Stimulated activated CD4-positive, alpha-beta T cell treated with anti-CD3 and anti-CD28 coated beads, TNF-alpha, amount 100 ng/mL, for 1 hour (primary cell): ENCODE measurements at regions not wholly inside any gene's neighbourhood (a gene's known extent, or its start where the extent isn't known, plus 50 kb on each side); places are given as distances from the start of the nearest gene placed in this dataset.

Experiments used
- DNase-seq, 3 donors: peaks; one replicate each; pipeline ENCODE4 v3.0.0-alpha.2; 2020; ENCODE audit warnings: low read depth in 3 of 3, low spot score in 1 of 3

DNA sequence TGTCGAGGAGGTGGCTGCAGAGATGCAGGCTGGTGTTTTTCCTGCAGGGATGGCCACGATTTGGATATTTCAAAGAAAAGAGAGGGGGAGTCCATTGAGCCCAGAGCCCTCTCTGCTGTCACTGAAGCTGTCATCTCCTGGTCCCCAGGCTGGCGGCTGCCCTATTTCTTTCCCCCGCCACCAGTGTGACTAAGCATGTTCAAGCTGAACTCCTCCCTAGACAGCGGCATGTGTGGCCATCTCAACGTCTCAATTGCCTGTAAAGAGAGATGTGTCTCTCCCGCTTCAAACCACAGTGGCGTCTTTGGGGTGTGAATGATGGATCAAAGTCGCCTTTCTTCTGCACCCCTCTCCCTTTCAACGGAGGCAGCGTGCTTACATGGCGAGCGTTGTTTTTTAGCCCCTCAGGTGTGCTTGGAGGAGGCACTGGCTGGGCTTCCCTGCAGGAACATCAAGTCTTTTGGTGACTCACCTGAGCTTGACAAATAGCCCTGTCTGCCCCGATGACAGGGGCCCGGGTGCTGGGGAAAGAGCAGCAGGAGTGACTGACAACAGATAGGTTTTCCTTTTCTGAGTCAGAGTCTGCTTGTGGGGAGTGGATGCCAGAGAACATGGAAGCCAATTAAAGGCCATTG lies 346.4 kb upstream of the AJAP1 start:
- no peak for DNase-seq

DNA sequence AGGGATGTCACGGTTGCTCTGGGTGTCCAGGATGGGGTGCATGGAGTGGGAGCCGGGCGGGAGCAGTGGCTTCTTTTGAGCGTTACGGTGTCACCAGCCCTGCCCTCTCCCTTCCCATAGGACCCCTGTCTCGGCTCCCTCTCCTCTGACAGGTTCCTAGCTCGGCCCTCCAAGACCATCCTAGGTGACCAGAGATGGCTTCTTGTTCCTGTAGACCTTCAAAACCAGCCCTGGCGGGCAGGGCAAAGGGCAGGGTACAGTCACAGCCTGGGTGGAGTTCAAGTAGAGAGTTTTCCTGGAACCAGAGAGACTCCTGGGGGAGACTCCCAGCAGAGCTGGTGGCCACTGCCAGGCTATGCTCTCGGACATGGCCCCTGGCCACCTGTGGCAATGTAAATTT lies 345.6 kb upstream of the AJAP1 start:
- DNase-seq = no peak

DNA sequence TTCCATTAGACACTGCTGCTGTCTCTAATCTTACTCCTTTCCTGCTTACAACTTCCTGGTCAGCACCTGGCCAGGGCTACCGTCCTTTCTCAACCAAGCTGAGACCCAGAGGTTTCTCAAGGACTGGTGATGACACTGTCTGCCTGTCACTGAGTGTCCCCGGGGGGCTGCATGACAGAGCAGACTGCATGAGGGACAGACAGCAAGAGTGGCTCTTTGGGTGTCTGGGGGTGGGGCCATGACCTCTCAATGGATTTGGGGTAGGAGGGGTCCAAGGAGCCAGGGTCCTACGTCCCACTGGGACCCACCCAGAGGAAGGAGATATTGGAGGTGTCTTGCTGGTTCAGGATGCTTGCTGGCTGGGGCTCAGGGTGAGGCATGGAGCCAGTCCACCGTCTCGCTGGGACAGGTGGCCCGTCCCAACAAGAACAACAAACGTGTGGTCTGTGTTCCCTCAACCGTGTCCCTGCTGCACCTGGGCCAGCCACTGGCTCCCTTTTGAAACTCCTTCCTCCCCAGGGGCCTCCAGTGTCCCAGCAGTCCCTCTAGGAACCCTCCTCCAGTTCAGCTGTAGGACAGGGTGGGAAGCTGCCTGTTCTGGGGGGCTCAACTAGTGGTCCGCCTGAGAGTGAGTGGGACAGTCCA lies 344.6 kb upstream of the AJAP1 start:
- no peak for DNase-seq

DNA sequence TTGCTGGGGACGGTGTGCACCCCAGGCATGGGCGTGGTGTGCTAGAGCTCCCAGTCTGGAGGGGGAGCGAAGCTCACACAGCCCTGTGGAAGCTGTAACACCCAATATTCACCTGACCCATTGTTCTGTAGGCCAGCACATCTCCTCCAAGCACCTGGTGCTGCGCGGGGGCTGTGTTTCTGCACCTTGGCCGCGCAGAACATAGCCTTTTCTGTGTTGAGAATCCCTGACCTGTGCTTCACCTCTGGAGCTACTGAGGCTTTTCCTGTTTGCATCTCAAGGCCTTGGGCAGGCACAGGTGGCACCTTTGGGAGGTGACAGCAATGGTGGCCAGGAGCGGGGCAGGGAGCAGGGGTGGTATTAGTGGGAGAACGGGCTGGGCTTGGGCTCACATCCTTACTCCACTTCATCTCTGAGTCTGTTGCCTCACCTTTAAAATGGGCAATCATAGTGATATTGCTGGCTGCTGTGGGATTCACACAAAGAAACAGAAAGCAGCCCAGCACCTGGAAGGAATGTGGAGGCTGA lies 343.9 kb upstream of the AJAP1 start:
- DNase-seq = no peak

DNA sequence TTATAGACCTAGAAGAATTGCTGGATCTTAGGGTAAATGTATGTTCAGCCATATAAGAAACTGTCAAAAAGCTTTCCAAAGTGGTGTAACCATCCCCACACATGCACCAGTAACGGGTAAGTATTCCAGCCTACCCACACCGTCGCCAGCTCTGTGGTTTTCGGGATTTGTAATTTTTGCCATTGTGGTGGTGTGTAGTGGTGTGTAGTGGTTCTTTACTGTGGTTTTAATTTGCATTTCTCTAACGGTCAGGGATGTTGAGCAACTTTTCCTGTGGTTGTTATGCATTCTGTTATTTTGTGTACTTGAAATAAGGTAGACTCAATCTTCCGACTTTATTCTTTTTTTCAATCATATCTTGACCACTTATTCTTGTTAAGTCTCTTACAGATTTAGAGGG lies 342.4 kb upstream of the AJAP1 start:
- DNase-seq = no peak

DNA sequence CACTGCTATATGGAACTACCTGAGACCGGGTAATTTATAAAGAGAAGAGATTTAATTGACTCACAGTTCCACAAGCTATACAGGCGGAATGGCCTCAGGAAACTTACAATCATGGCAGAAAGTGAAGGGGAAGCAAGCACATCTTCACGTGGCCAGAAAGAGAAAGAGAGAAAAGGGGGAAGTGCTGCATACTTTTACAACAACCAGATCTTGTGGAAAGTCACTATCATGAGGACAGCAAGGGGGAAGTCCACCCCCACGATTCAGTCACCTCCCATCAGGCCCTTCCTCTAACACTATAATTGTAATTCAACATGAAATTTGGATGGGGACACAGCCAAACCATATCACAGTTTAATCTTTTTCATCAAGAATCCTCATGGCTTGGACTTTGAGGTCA lies 339.2 kb upstream of the AJAP1 start:
- DNase-seq = no peak

DNA sequence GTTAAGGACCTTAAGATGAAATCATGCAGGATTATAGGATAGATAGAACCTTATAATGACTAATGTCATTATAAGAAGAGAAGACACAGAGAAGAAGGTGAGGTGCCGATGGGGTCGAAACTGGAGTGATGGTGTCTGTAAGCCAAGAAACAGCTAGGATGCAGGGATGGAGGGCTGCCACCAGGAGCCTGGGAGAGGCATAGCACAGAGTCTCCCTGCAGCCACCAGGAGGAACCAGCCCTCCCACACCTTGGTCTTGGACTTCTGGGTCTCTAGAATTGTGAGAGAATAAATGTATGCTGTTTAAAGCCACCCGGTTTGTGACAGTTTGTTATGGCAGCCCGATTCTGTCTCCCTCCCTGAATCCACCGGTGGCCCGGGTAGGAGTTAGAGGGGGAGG lies 337.2 kb upstream of the AJAP1 start:
- no peak for DNase-seq

DNA sequence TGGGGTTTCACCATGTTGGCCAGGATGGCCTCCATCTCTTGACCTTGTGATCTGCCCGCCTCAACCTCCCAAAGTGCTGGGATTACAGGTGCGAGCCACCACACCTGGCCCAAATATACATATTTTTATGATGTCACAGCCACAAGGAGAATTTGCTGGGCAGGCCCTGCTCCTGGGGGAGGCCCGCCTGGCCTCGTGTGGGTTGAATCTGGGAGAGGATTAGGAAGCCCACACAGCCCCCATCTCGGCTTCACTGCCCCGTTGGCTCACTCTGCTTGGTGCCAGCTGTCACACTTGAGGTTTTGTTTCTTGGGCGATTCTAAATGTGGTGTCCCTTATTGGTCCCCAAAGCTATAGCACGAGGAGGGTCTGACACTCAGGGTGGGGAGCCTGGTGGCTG lies 335.7 kb upstream of the AJAP1 start:
- no peak for DNase-seq

DNA sequence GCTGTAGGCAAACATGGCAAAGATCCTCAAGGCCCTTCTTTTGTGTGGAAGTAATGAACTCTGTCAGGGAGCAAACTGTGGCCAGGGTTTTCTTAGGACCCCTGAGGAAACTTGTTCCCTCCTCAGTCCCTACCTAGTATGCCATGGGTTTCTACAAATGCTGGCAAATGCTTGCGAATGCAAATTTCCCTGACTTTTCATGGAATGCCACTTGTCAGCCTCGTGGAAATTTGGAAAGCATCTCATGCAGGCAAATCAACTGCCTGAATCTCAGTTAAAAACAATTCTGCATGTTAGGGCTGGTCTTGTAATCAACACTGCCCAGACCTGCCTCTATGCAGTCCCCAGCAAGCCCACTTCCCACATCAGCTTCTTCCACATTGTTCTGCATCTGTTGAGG lies 334.9 kb upstream of the AJAP1 start:
- DNase-seq = no peak

DNA sequence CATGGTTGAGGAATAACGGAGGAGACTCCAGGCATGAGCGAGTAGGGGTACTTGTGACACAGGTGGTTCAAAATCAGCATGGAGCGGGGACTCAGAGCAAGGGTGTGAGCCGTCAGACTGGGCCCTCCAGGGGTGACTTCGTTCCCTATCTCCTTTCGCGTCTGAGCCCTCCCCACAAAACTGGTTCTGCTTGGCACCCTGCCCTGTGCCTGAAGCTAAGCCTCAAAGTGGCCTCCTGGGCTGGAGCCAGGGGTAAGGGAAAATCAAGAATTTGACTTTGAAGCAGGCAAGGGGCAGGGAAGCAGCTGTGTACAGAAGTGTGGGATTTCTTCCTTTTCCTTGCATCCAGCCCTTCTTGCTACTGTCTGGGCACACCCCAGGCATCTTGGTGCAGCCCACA lies 331.5 kb upstream of the AJAP1 start:
- DNase-seq = no peak

DNA sequence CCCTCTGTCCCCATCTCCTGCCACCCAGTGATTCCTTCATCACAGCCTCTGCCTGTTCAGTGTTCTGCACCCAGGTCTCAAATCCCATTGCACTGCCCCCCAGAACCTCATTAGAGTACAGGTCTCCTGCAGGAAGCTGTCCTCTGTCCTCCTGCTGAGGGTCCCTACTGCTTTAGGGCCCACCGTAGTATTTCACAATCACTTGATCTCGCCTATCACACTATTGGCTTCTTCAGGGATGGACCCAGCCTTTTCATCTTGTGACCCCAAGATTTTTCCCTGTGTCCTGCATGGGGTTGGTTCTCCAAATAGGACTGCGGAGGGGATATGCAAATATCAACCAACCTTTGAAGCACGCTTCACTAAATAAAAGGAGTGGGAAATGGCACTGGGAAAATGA lies 331.1 kb upstream of the AJAP1 start:
- no peak for DNase-seq

DNA sequence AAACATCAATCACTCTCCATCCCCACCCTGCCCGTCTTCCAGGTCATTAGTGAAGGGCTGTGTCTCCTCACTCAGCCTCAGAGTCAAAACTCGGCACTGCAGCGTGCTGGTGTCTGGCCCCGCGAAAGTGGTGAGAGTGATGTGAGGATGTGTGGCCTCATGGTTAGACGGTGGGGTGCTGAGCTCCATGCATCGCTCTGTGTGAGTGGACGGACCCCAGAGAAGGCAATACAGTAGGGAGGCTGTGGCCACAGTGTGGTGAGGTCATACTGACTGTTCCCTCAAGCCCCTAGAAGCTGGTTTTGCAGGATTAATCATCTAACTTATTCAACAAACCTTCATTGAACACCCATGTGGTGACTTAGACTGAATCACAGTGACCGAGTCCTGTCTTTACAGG lies 329.9 kb upstream of the AJAP1 start:
- no peak for DNase-seq

DNA sequence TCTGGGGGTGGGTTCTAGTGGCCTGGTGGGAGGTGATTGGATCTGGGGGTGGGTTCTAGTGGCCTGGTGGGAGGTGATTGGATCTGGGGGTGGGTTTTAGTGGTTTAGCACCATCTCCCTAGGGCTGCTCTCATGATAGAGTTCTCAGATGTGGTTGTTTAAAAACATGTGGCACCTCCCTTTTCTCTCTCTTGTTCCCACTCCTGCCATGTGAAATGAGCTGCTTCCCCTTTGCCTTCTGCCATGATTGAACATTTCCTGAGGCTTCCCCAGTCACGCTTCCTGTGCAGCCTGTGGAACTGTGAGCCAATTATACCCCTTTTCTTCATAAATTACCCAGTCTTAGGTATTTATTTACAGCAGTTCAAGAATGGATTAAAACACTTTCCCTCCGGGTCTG lies 327.3 kb upstream of the AJAP1 start:
- DNase-seq = no peak

DNA sequence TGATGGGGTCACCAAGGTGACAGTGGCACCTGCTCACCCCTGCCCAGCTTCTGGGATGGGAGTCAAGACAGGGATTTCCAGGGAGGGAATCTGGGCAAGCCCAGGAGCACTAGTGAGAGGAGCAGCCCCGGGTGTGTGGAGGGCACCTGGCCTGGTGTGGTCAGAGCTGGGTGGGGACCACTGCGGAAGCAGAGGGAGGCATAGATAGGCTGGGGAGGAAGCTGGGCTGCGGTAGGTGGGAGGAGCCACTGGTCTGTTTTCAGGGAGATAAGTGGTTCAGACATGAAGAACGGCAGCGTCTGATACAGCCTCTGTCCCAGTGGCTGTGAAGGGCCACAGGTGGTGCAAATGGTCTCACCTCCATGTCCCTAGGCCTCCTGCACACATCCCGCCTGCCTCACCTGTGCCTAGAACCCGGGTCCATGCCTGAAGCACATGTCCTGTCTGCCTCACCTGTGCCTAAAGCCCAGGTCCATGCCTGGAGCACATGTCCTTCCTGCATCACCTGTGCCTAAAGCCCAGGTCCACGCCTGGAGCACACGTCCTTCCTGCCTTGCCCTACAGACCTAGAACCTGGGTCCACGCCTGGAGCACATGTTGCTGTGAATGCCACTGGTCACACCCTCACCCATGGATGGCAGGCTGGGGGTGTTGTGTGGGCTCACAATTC lies 325.9 kb upstream of the AJAP1 start:
- DNase-seq = no peak

DNA sequence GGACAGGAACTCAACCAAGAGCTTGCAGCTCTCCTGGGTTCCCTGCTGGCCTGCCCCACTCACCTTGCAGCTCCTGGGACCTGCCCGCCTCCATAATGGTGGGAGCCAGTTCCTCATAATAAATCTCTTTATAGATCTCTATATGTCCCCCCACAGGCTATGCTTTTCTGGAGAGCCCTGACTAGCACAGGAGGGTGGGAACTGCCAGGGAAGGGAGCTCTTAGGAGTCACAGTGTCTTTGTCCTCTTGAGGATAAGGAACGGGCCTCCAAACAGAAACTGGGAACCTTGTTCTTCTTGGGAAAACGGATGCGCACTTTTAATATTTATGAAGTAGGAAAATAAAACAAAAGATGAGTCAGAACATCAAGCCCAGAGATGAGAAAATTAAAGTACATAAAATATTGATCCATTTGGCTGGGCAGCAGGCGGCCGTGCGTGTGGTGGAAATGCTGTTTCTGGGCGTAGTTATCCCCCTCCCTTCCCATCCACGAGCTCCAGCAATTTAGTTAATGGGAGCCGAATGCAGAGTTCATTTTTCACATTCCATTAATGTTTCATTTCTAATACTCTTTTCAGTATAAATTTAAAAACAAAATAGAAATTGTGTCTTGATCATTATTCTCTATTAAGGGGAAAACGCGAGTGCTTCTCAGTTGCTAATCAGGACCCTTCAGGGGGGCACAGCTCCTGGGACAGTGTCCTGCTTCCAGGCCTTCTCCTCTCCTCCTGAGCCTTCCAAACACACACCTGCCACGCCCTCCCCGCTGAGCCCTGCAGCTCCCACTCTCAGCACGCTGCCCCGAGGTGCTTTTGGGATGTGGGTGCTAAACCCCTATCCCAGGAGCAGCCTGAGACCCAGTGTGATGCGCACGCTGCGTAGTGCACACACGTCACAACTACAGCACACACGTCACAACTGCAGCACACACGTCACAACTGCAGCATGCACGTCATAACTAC lies 323.3 kb upstream of the AJAP1 start:
- DNase-seq = no peak

DNA sequence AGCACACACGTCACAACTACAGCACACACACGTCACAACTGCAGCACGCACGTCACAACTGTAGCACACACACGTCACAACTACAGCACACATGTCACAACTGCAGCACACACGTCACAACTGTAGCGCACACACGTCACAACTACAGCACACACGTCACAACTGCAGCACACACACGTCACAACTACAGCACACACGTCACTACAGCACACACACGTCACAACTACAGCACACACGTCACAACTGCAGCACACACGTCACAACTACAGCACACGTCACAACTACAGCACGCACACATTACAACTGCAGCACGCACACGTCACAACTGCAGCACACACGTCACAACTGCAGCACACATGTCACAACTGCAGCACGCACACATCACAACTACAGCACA lies 322.6 kb upstream of the AJAP1 start:
- DNase-seq = no peak

DNA sequence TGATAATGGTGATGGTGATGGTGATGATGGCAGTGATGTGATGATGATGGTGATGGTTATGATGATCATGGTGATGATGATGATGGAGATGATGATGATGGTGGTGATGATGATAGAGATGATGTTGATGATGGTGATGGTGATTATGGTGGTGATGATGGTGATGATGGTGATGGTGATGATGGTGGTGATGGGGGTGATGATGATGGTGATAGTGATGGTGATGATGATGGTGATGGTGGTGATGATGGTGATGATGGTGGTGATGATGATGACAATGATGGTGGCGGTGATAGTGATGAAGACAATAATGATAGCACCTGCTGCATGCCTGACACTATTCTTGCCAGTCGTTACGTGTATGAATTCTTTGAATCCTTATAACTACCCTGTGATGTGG lies 317.9 kb upstream of the AJAP1 start:
- DNase-seq = no peak

DNA sequence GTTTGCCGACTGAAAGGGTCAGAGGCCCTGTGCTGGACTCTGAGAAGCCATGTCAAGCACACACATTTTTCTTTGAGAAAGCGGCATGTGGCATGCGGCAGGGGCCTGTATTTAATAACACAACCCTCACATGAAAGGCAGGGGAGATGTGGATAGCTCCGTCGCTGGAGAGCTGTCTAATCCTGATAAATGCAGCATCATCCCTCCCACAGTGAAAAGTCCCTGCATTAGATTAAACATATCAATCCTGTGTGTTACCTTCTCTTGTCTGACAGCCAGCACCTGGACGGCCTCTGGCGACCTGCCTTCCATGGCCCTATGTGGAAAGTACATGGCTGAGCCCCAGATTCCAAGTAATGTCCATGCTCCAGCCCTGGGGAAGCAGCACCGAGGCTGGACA lies 313.0 kb upstream of the AJAP1 start:
- DNase-seq = no peak

DNA sequence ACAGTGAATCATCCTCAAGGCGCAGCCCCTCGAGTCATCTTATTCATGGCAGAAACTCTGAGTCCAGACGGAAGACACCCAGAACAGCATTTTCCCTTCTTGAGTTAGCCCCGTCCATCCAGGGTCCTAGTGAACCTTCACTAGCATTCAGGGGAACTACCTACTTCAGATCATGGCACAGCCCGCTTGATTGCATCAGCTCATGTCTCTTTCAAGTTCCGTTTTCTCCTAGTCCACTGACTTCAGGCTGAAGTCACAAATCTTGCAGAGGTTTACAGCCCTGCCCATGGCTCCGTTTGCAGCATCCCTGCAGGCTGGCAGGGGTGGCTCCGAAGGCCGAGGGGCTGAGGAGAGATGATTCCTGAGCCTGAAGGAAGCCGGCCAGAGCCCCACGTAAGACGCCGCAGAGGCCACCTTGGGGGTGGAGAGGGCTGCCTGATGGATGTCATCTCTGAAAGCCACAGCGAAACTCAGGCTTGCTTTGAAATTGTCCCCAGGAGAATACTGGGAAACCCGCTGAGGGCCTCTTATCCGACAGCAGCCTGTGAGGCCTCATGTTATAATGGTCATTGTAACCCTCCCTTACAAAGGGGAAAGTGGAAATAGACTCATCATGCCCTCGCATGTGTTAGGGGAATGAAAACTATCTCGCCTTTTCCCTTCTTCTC lies 310.2 kb upstream of the AJAP1 start:
- no peak for DNase-seq

DNA sequence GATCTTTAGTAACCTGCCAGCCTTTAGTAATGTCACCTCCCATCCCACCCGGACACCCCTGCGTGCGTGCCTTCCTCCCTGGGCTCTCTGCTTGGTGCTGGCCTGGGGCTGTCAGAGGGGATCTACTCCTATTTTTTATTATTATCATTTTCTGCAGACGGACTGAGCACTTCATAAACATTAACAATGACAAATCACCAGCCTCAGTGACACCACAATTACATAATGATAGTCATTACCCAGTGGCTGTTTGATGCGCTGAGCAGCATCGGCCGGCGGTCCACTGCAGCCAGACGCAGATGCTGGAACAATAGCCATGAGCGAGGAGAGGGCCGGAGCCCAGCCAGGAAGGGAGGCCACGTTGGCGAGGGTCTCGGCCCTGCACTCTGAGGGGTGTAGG lies 309.3 kb upstream of the AJAP1 start:
- no peak for DNase-seq

DNA sequence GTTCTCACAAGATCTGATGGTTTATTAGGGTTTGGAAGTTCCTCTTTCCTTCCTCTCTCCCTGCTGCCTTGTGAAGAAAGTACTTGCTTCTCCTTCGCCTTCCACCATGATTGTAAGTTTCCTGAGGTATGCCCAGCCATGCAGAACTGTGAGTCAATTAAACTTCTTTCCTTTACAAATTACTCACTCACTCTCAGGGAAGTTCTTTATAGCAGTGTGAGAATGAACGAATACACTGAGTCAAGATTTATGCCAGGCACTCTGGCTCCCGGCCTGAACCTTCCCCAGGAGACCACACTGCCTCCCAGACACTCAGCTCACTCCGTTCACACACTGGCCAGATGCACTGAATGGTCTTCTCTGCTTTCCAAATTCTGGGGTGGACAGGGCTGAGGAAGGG lies 308.3 kb upstream of the AJAP1 start:
- no peak for DNase-seq
